GM23338 (cell line): ENCODE measurements at regions not wholly inside any gene's neighbourhood (a gene's known extent, or its start where the extent isn't known, plus 50 kb on each side); places are given as distances from the start of the nearest gene placed in this dataset.
"Not testable (repeated sequence)": the region's sequence is repeated elsewhere in the genome, so short reads cannot be mapped to it uniquely, and the experiment has no call there.

ENCODE experiments used
- ATAC-seq: fragments of 200-7000 bp; cut with Tn5 transposase; 3 replicates; pipeline ENCODE4 v1.9.1; 2020
- DNase-seq: peaks from one replicate; pipeline ENCODE4 v3.0.0-alpha.2; 2015; ENCODE audit warnings: low spot score
- H2AFZ ChIP-seq: fragments of 200-600 bp; sonication (generic); 2 replicates; pipeline ENCODE4 v1.8.0; 2016; ENCODE audit warnings: antibody characterized with exemption, mild to moderate bottlenecking, moderate library complexity
- H3F3A ChIP-seq: fragments of 200-600 bp; sonication (generic); replicated peaks from 2 replicates; pipeline ENCODE4 v1.8.0; 2017; ENCODE audit warnings: antibody characterized with exemption, mixed run types, low read depth
- H3K27ac ChIP-seq: fragments of 200-600 bp; sonication (generic); 2 replicates; pipeline ENCODE4 v1.6.1; 2016; ENCODE audit warnings: low read depth
- H3K27me3 ChIP-seq: fragments of 200-600 bp; sonication (generic); 2 replicates; pipeline ENCODE4 v1.8.0; 2016; ENCODE audit warnings: mild to moderate bottlenecking, mixed run types, moderate library complexity; ENCODE audit not compliant: insufficient read depth
- H3K36me3 ChIP-seq: fragments of 200-600 bp; sonication (generic); 2 replicates; pipeline ENCODE4 v1.8.0; 2016; ENCODE audit warnings: mild to moderate bottlenecking; ENCODE audit not compliant: insufficient read depth
- H3K4me1 ChIP-seq: fragments of 200-600 bp; sonication (generic); 2 replicates; pipeline ENCODE4 v1.8.0; 2016; ENCODE audit warnings: mild to moderate bottlenecking, moderate library complexity; ENCODE audit not compliant: insufficient read depth
- H3K4me2 ChIP-seq: fragments of 200-600 bp; sonication (generic); 2 replicates; pipeline ENCODE4 v1.7.1; 2017; ENCODE audit warnings: mixed run types
- H3K4me3 ChIP-seq: fragments of 200-600 bp; sonication (generic); 2 replicates; pipeline ENCODE4 v1.6.1; 2016; ENCODE audit warnings: mixed run types
- H3K79me2 ChIP-seq: fragments of 200-600 bp; sonication (generic); replicated peaks from 2 replicates; pipeline ENCODE4 v1.8.0; 2017; ENCODE audit warnings: mild to moderate bottlenecking; ENCODE audit not compliant: insufficient read depth
- H3K9me2 ChIP-seq: fragments of 200-600 bp; sonication (generic); 2 replicates; pipeline ENCODE4 v1.8.0; 2017; ENCODE audit not compliant: insufficient read depth
- H4K20me1 ChIP-seq: fragments of 200-600 bp; sonication (generic); replicated peaks from 2 replicates; pipeline ENCODE4 v1.8.0; 2017; ENCODE audit warnings: mild to moderate bottlenecking; ENCODE audit not compliant: insufficient read depth
- H3K27ac Mint-ChIP-seq: 2 replicates; pipeline ENCODE4 v1.8.0; 2020; ENCODE audit warnings: inconsistent platforms, mild to moderate bottlenecking, moderate library complexity, mixed read lengths
- H3K27me3 Mint-ChIP-seq: 3 replicates; pipeline ENCODE4 v1.8.0; 2022; ENCODE audit warnings: low read depth, mild to moderate bottlenecking, moderate library complexity, mixed read lengths, inconsistent platforms; ENCODE audit not compliant: insufficient read depth, poor library complexity
- H3K36me3 Mint-ChIP-seq: 3 replicates; pipeline ENCODE4 v1.8.0; 2021; ENCODE audit warnings: low read depth, mild to moderate bottlenecking, inconsistent platforms, moderate library complexity, mixed read lengths
- H3K4me1 Mint-ChIP-seq: 3 replicates; pipeline ENCODE4 v1.8.0; 2020; ENCODE audit warnings: mild to moderate bottlenecking, inconsistent platforms, mixed read lengths
- H3K4me3 Mint-ChIP-seq: 3 replicates; pipeline ENCODE4 v1.8.0; 2021; ENCODE audit warnings: moderate library complexity, mild to moderate bottlenecking, inconsistent platforms, mixed read lengths
- H3K9me3 Mint-ChIP-seq: 3 replicates; pipeline ENCODE4 v1.8.0; 2020; ENCODE audit warnings: moderate library complexity, mild to moderate bottlenecking, inconsistent platforms, mixed read lengths
- ETS1 ChIP-seq: IDR thresholded peaks from 2 replicates; pipeline ENCODE4 v1.6.1; 2016; ENCODE audit warnings: antibody characterized with exemption
- EZH2 ChIP-seq: fragments of 200-600 bp; sonication (generic); IDR thresholded peaks from one replicate; pipeline ENCODE4 v1.8.0; 2017; ENCODE audit warnings: antibody characterized with exemption, mild to moderate bottlenecking, low read depth; ENCODE audit not compliant: unreplicated experiment
- JUNB ChIP-seq: IDR thresholded peaks from one replicate; pipeline ENCODE4 v1.6.1; 2016; ENCODE audit warnings: antibody characterized with exemption; ENCODE audit not compliant: unreplicated experiment
- NANOG ChIP-seq: IDR thresholded peaks from 2 replicates; pipeline ENCODE4 v1.6.1; 2016; ENCODE audit warnings: antibody characterized with exemption, borderline replicate concordance
- POLR2AphosphoS5 ChIP-seq: IDR thresholded peaks from 2 replicates; pipeline ENCODE4 v1.6.1; 2016; ENCODE audit warnings: antibody characterized with exemption, low read depth
- STAT1 ChIP-seq: IDR thresholded peaks from one replicate; pipeline ENCODE4 v1.6.1; 2016; ENCODE audit warnings: antibody characterized with exemption; ENCODE audit not compliant: unreplicated experiment
- ZNF331 ChIP-seq: fragments of 250-450 bp; sonication (Bioruptor Pico); IDR thresholded peaks from 2 replicates; pipeline ENCODE4 v1.5.0; 2020; ENCODE audit warnings: low read depth, mild to moderate bottlenecking, moderate library complexity
- TF ChIP-seq, protein P1 (sequence below): fragments of 250-450 bp; sonication (Bioruptor Pico); IDR thresholded peaks from 2 replicates; pipeline ENCODE4 v1.5.0; 2020; ENCODE audit warnings: mild to moderate bottlenecking, moderate library complexity
- TF ChIP-seq, protein P2 (sequence below): IDR thresholded peaks from one replicate; pipeline ENCODE4 v1.6.1; 2018; ENCODE audit warnings: antibody characterized with exemption; ENCODE audit not compliant: unreplicated experiment
- TF ChIP-seq, protein P3 (sequence below), 2 experiments: fragments of 200-600 bp in 1 of 2; sonication (generic) in 1 of 2; conservative IDR thresholded peaks; 2 replicates each; pipeline versions ENCODE4 v1.5.1 to v1.6.1; 2016 to 2017; ENCODE audit warnings: antibody characterized with exemption in 2 of 2, low read depth in 2 of 2, mild to moderate bottlenecking in 2 of 2, moderate library complexity in 1 of 2

DNA sequence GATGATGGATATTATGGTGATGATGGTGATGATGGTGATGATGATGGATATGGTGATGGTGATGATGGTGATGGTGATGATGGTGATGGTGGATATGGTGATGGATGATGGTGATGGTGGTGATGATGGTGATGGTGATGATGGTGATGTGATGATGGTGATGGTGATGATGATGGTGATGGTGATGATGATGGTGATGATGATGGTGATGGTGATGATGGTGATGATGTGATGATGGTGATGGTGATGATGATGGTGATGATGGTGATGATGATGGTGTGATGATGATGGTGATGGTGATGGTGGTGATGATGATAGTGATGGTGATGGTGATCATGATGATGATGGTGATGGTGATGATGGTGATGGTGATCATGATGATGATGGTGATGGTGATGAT, 119.5 kb downstream of the ZNF664 start:
- H3K79me2 ChIP-seq, H3K4me3 ChIP-seq, H3K27me3 Mint-ChIP-seq, H3K27ac Mint-ChIP-seq, H3K36me3 Mint-ChIP-seq, H3F3A ChIP-seq, H3K9me3 Mint-ChIP-seq, H3K36me3 ChIP-seq, DNase-seq, H3K4me1 Mint-ChIP-seq, ATAC-seq, H2AFZ ChIP-seq, H4K20me1 ChIP-seq, H3K4me3 Mint-ChIP-seq, H3K4me1 ChIP-seq, H3K4me2 ChIP-seq, H3K27me3 ChIP-seq, H3K27ac ChIP-seq: not testable (repeated sequence)
- peaks cover 16% of the 10 kb centered on the region; the same call in 1 of the 2 replicates for H3K9me2 ChIP-seq

DNA sequence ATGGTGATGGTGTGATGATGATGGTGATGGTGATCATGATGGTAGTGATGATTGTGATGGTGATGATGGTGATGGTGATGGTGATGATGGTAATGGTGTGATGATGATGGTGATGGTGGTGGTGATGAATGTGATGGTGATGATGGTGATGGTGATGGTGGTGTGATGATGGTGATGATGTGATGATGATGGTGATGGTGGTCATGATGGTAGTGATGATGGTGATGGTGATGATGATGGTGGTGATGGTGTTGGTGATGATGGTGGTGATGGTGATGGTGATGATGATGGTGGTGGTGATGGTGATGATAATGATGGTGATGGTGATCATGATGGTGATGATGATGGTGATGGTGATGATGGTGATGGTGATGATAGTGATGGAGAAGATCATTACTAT, 120.3 kb downstream of the ZNF664 start:
- peaks cover 3% of the 10 kb centered on the region for H3K4me1 Mint-ChIP-seq
- H3F3A ChIP-seq = no peaks in the 10 kb centered on the region
- TF ChIP-seq, protein P1, sequence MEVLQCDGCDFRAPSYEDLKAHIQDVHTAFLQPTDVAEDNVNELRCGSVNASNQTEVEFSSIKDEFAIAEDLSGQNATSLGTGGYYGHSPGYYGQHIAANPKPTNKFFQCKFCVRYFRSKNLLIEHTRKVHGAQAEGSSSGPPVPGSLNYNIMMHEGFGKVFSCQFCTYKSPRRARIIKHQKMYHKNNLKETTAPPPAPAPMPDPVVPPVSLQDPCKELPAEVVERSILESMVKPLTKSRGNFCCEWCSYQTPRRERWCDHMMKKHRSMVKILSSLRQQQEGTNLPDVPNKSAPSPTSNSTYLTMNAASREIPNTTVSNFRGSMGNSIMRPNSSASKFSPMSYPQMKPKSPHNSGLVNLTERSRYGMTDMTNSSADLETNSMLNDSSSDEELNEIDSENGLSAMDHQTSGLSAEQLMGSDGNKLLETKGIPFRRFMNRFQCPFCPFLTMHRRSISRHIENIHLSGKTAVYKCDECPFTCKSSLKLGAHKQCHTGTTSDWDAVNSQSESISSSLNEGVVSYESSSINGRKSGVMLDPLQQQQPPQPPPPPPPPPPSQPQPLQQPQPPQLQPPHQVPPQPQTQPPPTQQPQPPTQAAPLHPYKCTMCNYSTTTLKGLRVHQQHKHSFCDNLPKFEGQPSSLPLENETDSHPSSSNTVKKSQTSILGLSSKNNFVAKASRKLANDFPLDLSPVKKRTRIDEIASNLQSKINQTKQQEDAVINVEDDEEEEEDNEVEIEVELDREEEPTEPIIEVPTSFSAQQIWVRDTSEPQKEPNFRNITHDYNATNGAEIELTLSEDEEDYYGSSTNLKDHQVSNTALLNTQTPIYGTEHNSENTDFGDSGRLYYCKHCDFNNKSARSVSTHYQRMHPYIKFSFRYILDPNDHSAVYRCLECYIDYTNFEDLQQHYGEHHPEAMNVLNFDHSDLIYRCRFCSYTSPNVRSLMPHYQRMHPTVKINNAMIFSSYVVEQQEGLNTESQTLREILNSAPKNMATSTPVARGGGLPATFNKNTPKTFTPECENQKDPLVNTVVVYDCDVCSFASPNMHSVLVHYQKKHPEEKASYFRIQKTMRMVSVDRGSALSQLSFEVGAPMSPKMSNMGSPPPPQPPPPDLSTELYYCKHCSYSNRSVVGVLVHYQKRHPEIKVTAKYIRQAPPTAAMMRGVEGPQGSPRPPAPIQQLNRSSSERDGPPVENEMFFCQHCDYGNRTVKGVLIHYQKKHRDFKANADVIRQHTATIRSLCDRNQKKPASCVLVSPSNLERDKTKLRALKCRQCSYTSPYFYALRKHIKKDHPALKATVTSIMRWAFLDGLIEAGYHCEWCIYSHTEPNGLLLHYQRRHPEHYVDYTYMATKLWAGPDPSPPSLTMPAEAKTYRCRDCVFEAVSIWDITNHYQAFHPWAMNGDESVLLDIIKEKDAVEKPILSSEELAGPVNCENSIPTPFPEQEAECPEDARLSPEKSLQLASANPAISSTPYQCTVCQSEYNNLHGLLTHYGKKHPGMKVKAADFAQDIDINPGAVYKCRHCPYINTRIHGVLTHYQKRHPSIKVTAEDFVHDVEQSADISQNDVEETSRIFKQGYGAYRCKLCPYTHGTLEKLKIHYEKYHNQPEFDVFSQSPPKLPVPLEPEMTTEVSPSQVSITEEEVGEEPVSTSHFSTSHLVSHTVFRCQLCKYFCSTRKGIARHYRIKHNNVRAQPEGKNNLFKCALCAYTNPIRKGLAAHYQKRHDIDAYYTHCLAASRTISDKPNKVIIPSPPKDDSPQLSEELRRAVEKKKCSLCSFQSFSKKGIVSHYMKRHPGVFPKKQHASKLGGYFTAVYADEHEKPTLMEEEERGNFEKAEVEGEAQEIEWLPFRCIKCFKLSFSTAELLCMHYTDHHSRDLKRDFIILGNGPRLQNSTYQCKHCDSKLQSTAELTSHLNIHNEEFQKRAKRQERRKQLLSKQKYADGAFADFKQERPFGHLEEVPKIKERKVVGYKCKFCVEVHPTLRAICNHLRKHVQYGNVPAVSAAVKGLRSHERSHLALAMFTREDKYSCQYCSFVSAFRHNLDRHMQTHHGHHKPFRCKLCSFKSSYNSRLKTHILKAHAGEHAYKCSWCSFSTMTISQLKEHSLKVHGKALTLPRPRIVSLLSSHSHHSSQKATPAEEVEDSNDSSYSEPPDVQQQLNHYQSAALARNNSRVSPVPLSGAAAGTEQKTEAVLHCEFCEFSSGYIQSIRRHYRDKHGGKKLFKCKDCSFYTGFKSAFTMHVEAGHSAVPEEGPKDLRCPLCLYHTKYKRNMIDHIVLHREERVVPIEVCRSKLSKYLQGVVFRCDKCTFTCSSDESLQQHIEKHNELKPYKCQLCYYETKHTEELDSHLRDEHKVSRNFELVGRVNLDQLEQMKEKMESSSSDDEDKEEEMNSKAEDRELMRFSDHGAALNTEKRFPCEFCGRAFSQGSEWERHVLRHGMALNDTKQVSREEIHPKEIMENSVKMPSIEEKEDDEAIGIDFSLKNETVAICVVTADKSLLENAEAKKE (CRISPR knock-in tag) = no peak
- TF ChIP-seq, protein P2, sequence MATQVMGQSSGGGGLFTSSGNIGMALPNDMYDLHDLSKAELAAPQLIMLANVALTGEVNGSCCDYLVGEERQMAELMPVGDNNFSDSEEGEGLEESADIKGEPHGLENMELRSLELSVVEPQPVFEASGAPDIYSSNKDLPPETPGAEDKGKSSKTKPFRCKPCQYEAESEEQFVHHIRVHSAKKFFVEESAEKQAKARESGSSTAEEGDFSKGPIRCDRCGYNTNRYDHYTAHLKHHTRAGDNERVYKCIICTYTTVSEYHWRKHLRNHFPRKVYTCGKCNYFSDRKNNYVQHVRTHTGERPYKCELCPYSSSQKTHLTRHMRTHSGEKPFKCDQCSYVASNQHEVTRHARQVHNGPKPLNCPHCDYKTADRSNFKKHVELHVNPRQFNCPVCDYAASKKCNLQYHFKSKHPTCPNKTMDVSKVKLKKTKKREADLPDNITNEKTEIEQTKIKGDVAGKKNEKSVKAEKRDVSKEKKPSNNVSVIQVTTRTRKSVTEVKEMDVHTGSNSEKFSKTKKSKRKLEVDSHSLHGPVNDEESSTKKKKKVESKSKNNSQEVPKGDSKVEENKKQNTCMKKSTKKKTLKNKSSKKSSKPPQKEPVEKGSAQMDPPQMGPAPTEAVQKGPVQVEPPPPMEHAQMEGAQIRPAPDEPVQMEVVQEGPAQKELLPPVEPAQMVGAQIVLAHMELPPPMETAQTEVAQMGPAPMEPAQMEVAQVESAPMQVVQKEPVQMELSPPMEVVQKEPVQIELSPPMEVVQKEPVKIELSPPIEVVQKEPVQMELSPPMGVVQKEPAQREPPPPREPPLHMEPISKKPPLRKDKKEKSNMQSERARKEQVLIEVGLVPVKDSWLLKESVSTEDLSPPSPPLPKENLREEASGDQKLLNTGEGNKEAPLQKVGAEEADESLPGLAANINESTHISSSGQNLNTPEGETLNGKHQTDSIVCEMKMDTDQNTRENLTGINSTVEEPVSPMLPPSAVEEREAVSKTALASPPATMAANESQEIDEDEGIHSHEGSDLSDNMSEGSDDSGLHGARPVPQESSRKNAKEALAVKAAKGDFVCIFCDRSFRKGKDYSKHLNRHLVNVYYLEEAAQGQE = no peak
- TF ChIP-seq STAT1 (no peak), JUNB (no peak), ZNF331 (CRISPR knock-in tag) (no peak), NANOG (no peak), EZH2 (no peak), POLR2AphosphoS5 (no peak), ETS1 (no peak)
- TF ChIP-seq, protein P3, sequence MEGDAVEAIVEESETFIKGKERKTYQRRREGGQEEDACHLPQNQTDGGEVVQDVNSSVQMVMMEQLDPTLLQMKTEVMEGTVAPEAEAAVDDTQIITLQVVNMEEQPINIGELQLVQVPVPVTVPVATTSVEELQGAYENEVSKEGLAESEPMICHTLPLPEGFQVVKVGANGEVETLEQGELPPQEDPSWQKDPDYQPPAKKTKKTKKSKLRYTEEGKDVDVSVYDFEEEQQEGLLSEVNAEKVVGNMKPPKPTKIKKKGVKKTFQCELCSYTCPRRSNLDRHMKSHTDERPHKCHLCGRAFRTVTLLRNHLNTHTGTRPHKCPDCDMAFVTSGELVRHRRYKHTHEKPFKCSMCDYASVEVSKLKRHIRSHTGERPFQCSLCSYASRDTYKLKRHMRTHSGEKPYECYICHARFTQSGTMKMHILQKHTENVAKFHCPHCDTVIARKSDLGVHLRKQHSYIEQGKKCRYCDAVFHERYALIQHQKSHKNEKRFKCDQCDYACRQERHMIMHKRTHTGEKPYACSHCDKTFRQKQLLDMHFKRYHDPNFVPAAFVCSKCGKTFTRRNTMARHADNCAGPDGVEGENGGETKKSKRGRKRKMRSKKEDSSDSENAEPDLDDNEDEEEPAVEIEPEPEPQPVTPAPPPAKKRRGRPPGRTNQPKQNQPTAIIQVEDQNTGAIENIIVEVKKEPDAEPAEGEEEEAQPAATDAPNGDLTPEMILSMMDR (conservative IDR thresholded peaks at IDR 0.05; ENCODE audit: low read depth in 2 of 2) = no peak

More for the DNA sequence above, 120.3 kb downstream of the ZNF664 start:
- DNase-seq = no peak
- no peak overlapping the region for H3K4me2 ChIP-seq
- no peak overlapping the region for H3K4me3 Mint-ChIP-seq
- peaks cover 16% of the 10 kb centered on the region; the same call in 1 of the 2 replicates for H3K9me2 ChIP-seq
- no peak overlapping the region for H3K27ac Mint-ChIP-seq
- no peak overlapping the region for H3K27ac ChIP-seq
- H4K20me1 ChIP-seq = no peaks in the 10 kb centered on the region
- H3K27me3 Mint-ChIP-seq = peaks cover 7% of the 10 kb centered on the region
- no peaks in the 10 kb centered on the region for H3K79me2 ChIP-seq
- H3K4me1 ChIP-seq = peaks cover under 1% of the 10 kb centered on the region; the same call in 1 of the 2 replicates
- ATAC-seq = no peak
- H3K9me3 Mint-ChIP-seq = peaks cover 7% of the 10 kb centered on the region
- no peaks in the 10 kb centered on the region; the same call in 2 of the 3 replicates for H3K36me3 Mint-ChIP-seq
- H3K36me3 ChIP-seq = peaks cover 5% of the 10 kb centered on the region; the same call in 1 of the 2 replicates
- H3K4me3 ChIP-seq = no peak overlapping the region
- no peaks in the 10 kb centered on the region for H3K27me3 ChIP-seq
- no peak overlapping the region for H2AFZ ChIP-seq
